VCaP (cell line): ENCODE measurements at regions not wholly inside any gene's neighbourhood (a gene's known extent, or its start where the extent isn't known, plus 50 kb on each side); places are given as distances from the start of the nearest gene placed in this dataset.

Experiments
- H3K27ac ChIP-seq: fragments of 450-650 bp; 2 replicates; pipeline ENCODE4 v1.5.1; 2017
- TF ChIP-seq, protein P1 (sequence below): fragments of 450-650 bp; conservative IDR thresholded peaks from 2 replicates; pipeline ENCODE4 v1.5.1; 2017; ENCODE audit warnings: mild to moderate bottlenecking, moderate library complexity

DNA sequence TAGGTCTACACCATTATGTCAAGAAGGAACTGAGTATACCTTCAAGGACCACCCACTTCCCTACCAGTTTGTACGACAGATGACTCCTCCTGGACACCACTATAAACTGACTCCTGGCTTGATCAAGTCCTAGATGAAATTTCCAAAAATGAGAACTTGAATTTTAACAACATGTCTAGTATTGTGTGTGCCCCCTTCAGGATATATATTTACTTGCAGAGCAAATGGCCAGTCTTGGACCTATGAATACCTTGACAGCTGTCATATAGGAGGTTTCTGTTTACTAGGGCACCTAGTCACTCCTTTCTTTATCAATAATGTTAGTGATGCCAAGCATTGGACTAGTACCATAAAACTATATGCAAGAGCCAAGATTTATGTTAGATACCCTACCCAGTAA, 94.1 kb upstream of the TMEM26 start:
- TF ChIP-seq, protein P1, sequence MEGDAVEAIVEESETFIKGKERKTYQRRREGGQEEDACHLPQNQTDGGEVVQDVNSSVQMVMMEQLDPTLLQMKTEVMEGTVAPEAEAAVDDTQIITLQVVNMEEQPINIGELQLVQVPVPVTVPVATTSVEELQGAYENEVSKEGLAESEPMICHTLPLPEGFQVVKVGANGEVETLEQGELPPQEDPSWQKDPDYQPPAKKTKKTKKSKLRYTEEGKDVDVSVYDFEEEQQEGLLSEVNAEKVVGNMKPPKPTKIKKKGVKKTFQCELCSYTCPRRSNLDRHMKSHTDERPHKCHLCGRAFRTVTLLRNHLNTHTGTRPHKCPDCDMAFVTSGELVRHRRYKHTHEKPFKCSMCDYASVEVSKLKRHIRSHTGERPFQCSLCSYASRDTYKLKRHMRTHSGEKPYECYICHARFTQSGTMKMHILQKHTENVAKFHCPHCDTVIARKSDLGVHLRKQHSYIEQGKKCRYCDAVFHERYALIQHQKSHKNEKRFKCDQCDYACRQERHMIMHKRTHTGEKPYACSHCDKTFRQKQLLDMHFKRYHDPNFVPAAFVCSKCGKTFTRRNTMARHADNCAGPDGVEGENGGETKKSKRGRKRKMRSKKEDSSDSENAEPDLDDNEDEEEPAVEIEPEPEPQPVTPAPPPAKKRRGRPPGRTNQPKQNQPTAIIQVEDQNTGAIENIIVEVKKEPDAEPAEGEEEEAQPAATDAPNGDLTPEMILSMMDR, result no peak
- no peak overlapping the region for H3K27ac ChIP-seq

DNA sequence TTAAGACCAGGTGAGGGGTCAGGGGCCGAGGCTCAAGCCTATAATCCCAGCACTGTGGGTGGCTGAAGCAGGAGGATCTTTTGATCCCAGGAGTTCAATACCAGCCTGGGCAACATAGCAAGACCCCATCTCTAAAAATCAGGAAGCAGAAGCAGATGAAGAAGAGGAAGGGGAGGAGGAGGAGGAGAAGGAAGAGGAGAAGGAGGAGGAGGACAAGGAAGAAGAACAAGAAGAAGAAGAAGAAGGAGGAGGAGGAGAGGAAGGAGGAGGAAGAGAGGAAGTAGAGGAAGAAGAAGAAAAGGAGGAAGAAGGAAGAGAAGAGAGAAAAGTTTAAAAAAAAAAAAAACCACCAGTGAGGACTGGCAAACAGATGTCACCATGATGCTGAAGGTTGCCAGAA, 92.0 kb upstream of the TMEM26 start:
- H3K27ac ChIP-seq, result no peak overlapping the region
- TF ChIP-seq, protein P1, result no peak

DNA sequence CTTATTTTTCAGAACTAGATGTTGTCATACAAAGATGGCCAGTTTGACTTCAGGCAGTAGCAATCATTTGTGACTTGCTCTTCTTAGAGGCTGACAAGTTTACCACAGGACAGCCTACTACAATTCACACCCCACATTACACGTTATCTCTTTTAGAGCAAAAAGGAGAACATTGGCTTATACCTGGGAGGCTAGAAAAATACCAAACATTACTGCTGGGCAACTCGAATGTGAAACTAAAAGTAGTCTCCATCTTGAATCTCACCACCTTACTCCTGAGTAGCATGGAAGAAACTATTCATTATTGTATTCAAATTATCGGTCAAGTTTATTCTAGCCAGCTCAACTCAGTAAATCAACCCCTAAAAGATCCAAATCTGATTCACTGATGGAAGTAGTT, 90.7 kb upstream of the TMEM26 start:
- TF ChIP-seq, protein P1, result no peak
- no peak overlapping the region for H3K27ac ChIP-seq

DNA sequence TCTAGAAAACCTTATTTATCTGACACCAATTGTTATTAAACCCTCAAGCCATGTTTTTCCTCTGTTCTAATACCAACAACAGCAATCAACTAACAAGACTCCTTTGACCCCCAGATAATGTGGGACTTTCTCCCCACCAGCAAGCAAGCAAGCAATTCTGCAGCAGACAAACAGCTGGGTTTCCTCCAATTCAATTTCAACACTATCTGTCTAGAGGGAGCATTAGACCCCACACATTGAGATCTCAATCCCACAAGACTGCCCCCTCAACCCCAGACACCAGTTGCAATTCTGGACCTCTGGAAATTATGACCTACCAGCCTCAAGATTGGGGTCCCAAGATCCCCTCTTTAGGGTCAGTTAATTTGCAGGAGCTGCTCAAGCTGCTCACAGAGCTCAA, 89.4 kb upstream of the TMEM26 start:
- TF ChIP-seq, protein P1, result no peak
- no peak overlapping the region for H3K27ac ChIP-seq

DNA sequence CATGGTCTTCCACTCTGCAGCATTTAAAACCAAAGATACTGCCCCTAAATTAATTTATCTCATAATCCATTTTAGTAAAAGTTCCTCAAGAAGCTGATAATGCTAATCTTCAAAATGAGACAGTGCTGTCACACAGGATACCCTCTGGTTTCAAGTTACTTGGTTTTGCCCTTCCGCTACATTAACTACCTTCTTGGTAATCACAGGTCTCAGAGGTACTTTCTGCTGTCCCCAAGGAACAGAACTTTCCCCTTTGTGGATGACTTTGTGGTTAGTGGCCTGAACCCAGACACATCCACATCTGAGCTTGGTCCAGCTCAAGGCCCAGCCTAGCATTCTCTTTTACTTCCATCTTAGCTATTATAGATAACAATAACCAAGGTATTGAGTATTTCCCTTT, 88.8 kb upstream of the TMEM26 start:
- H3K27ac ChIP-seq, result no peak overlapping the region
- TF ChIP-seq, protein P1, result no peak

DNA sequence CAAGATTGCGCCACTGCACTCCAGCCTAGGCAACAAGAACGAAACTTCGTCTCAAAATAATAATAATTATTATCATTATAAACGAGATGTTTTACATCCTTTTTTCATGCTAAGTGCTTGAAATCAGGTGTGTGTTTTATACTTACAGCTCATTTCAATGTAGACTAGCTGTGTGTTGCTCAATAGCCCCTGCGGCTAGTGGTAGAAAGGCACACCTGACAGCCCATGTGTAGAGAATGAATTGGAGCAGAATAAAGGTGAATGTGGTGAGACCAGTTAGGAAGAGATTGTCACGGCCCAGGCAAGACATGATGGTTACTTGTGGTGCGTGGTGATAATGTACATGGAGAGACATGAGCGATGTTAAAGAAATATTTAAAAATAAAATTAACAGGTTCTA, 86.7 kb upstream of the TMEM26 start:
- TF ChIP-seq, protein P1, result no peak
- no peak overlapping the region for H3K27ac ChIP-seq

DNA sequence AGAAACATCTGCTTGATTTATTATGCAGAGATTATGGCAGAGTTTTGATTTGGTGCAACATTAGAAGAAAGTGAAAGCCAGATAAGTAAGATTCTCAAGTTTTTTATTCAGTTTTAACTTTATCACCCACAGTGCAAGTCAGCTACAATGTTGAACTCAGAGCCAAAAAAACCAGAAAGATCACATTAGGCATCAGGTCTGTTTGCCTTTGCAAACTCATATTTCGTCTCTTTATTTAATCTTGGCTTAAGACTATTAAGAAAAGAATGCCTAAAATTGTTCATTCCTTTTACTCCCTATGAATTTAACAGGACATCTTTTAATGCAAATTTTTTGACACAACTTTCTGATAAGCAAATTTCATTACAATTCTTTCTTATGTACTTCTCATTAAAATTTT, 76.0 kb upstream of the TMEM26 start:
- TF ChIP-seq, protein P1, result no peak
- H3K27ac ChIP-seq, result no peak overlapping the region

DNA sequence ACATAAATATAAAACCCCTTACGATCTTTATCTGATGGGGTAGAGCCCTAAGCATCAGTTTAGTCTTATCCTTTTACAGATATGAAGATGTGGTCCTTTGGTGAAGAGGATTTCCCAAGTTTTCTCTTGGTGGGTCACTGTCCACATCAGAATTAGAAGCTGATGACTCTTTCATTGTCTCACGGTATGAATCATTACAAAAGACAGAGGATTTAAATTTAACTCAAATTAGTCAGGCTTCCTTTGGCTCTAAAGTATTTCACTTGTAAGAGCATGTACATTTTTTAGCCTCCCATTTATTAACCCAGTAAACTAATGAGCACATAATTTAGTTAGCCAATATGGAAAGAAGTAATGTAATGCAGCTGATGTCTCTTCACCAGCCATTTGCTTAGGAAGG, 49.9 kb upstream of the TMEM26 start:
- no peak overlapping the region for H3K27ac ChIP-seq
- TF ChIP-seq, protein P1, result no peak
